Upper lobe of right lung (tissue), 1 donor: ENCODE measurements at regions not wholly inside any gene's neighbourhood (a gene's known extent, or its start where the extent isn't known, plus 50 kb on each side); places are given as distances from the start of the nearest gene placed in this dataset.
"Not testable (repeated sequence)": the region's sequence is repeated elsewhere in the genome, so short reads cannot be mapped to it uniquely, and the experiment has no call there.

Experiments used
- ATAC-seq: fragments of 200-7000 bp; cut with Tn5 transposase; one replicate; pipeline ENCODE4 v1.9.1; 2020; ENCODE audit warnings: mild to moderate bottlenecking, moderate library complexity
- DNase-seq: peaks from one replicate; pipeline ENCODE4 v3.0.0-alpha.2; 2020
- H3K27ac ChIP-seq: fragments of 200-600 bp; one replicate; pipeline ENCODE4 v1.8.0; 2022
- H3K27me3 ChIP-seq: fragments of 200-600 bp; one replicate; pipeline ENCODE4 v1.8.0; 2022; ENCODE audit warnings: mild to moderate bottlenecking
- H3K36me3 ChIP-seq: fragments of 200-600 bp; one replicate; pipeline ENCODE4 v1.8.0; 2022
- H3K4me1 ChIP-seq: fragments of 200-600 bp; one replicate; pipeline ENCODE4 v1.8.0; 2022
- H3K4me3 ChIP-seq: fragments of 200-600 bp; one replicate; pipeline ENCODE4 v1.8.0; 2022; ENCODE audit warnings: mild to moderate bottlenecking
- H3K9me3 ChIP-seq: fragments of 200-600 bp; one replicate; pipeline ENCODE4 v1.8.0; 2022
- CTCF ChIP-seq: fragments of 200-600 bp; IDR thresholded peaks from one replicate; pipeline ENCODE4 v1.8.0; 2022; ENCODE audit warnings: antibody characterized with exemption
- intact Hi-C: fragments of 100-400 bp; cut with DNase I; formaldehyde crosslinking; loops from one replicate; pipeline ENCODE4 v1.11.0; 2022
- donor health status: DM: no; HTN: yes; CAD: no; lungs with severe emphysema.

- H3K36me3 ChIP-seq: no peaks in the 10 kb centered on the region
- H3K9me3 ChIP-seq: no peaks in the 10 kb centered on the region
- intact Hi-C loops: no loop called here
- H3K27me3 ChIP-seq: no peaks in the 10 kb centered on the region
- no peak overlapping the region for H3K4me3 ChIP-seq
- no peak for TF ChIP-seq CTCF
- ATAC-seq: peak; percentile 81
- DNase-seq: no peak
- H3K27ac ChIP-seq: no peak overlapping the region
- no peaks in the 10 kb centered on the region for H3K4me1 ChIP-seq
Measured at GRCh38 chr15:62649793-62650420, 392.6 kb upstream of the TPM1 start.

- Histone ChIP-seq H3K27ac (no peak overlapping the region), H3K9me3 (no peaks in the 10 kb centered on the region), H3K4me1 (no peaks in the 10 kb centered on the region), H3K27me3 (no peaks in the 10 kb centered on the region), H3K36me3 (no peaks in the 10 kb centered on the region), H3K4me3 (no peak overlapping the region)
- DNase-seq (no peak), ATAC-seq (peak; percentile 87)
- no peak for TF ChIP-seq CTCF
- intact Hi-C loops: no loop called here
Measured at GRCh38 chr15:62653122-62653521, 389.4 kb upstream of the TPM1 start.

GRCh38 chr15:62656071-62656470 lies 386.5 kb upstream of the TPM1 start:
- Histone ChIP-seq H3K27me3 (no peaks in the 10 kb centered on the region), H3K9me3 (no peaks in the 10 kb centered on the region), H3K36me3 (no peaks in the 10 kb centered on the region), H3K4me1 (no peaks in the 10 kb centered on the region), H3K4me3 (no peak overlapping the region), H3K27ac (no peak overlapping the region)
- intact Hi-C loops: no loop called here
- no peak for ATAC-seq
- DNase-seq: no peak
- no peak for TF ChIP-seq CTCF

- H3K9me3 ChIP-seq, H3K4me3 ChIP-seq, H3K27ac ChIP-seq, H3K36me3 ChIP-seq, H3K4me1 ChIP-seq, intact Hi-C loops, DNase-seq, H3K27me3 ChIP-seq: not testable (repeated sequence)
- peak; percentile 19 for ATAC-seq
Measured at GRCh38 chr15:62657501-62657900, 385.0 kb upstream of the TPM1 start.

- intact Hi-C loops: no loop called here
- ATAC-seq (peak; percentile 93), DNase-seq (no peak)
- H3K27me3 ChIP-seq: no peaks in the 10 kb centered on the region
- H3K4me3 ChIP-seq: no peak overlapping the region
- H3K4me1 ChIP-seq: no peaks in the 10 kb centered on the region
- H3K36me3 ChIP-seq: no peaks in the 10 kb centered on the region
- H3K9me3 ChIP-seq: no peaks in the 10 kb centered on the region
- no peak for TF ChIP-seq CTCF
- H3K27ac ChIP-seq: no peak overlapping the region
Measured at GRCh38 chr15:62658498-62658897, 384.0 kb upstream of the TPM1 start.

- Histone ChIP-seq H3K9me3 (no peaks in the 10 kb centered on the region), H3K27ac (no peak overlapping the region), H3K4me3 (no peak overlapping the region), H3K27me3 (no peaks in the 10 kb centered on the region), H3K36me3 (no peaks in the 10 kb centered on the region), H3K4me1 (no peaks in the 10 kb centered on the region)
- ATAC-seq (no peak), DNase-seq (no peak)
- TF ChIP-seq CTCF: no peak
- intact Hi-C loops: no loop called here
Measured at GRCh38 chr15:62663547-62663946, 379.0 kb upstream of the TPM1 start.
